Sigmoid colon (tissue), 6 donors: ENCODE measurements at regions not wholly inside any gene's neighbourhood (a gene's known extent, or its start where the extent isn't known, plus 50 kb on each side); places are given as distances from the start of the nearest gene placed in this dataset.

Source experiments
- DNase-seq: peaks from one replicate; pipeline ENCODE4 v3.0.0-alpha.2; 2019
- H3K27ac ChIP-seq, 4 donors: fragments of 200-600 bp; sonication (generic); one replicate each; pipeline ENCODE4 v1.5.1; 2016 to 2019; ENCODE audit warnings: mild to moderate bottlenecking in 1 of 4
- H3K27me3 ChIP-seq, 3 donors: fragments of 200-600 bp; sonication (generic); one replicate each; pipeline ENCODE4 v1.5.1; 2019; ENCODE audit warnings: mild to moderate bottlenecking in 1 of 3
- H3K36me3 ChIP-seq, 4 donors: fragments of 200-600 bp; sonication (generic); one replicate each; pipeline ENCODE4 v1.5.1; 2016 to 2019
- H3K4me1 ChIP-seq, 4 donors: fragments of 200-600 bp; sonication (generic); one replicate each; pipeline ENCODE4 v1.5.1; 2017 to 2019
- H3K4me3 ChIP-seq, 4 donors: fragments of 200-600 bp; sonication (generic); one replicate each; pipeline ENCODE4 v1.5.1; 2017 to 2019; ENCODE audit warnings: mild to moderate bottlenecking in 2 of 4, moderate library complexity in 1 of 4
- H3K9me3 ChIP-seq, 4 donors: fragments of 200-600 bp in 3 of 4; sonication (generic) in 3 of 4; one replicate each; pipeline versions ENCODE4 v1.5.1 to v1.6.1; 2013 to 2019
- CTCF ChIP-seq, 4 experiments: fragments of 450-650 bp in 3 of 4; fragments of 200-600 bp in 1 of 4; IDR thresholded peaks; one replicate each; pipeline ENCODE4 v1.5.1; 2016 to 2019; ENCODE audit warnings: antibody characterized with exemption in 4 of 4, mild to moderate bottlenecking in 3 of 4, moderate library complexity in 2 of 4
- EP300 ChIP-seq, 4 donors: sonication (generic); formaldehyde crosslinking; IDR thresholded peaks; one replicate each; pipeline ENCODE4 v1.6.1; 2017; ENCODE audit warnings: antibody characterized with exemption in 4 of 4
- POLR2A ChIP-seq, 2 donors: fragments of 450-650 bp; IDR thresholded peaks; one replicate each; pipeline ENCODE4 v1.6.1; 2016; ENCODE audit warnings: antibody characterized with exemption in 2 of 2, mild to moderate bottlenecking in 2 of 2, moderate library complexity in 2 of 2
- POLR2AphosphoS5 ChIP-seq, 4 donors: sonication (generic); formaldehyde crosslinking; IDR thresholded peaks; one replicate each; pipeline ENCODE4 v1.6.1; 2017; ENCODE audit warnings: antibody characterized with exemption in 4 of 4
- WGBS, 2 donors: extraction: QIAGEN DNeasy Blood & Tissue Kit; methylation state at CpG; one replicate each; pipeline ENCODE4 v1.1.7; 2013; 5-methylcytosine and 5-hydroxymethylcytosine counted together
- intact Hi-C: fragments of 100-400 bp; cut with DNase I; formaldehyde crosslinking; loops from one replicate; pipeline ENCODE4 v1.15.1; 2023
- donor health status: healthy with polysubstance abuse.
- donor health status: healthy.

DNA sequence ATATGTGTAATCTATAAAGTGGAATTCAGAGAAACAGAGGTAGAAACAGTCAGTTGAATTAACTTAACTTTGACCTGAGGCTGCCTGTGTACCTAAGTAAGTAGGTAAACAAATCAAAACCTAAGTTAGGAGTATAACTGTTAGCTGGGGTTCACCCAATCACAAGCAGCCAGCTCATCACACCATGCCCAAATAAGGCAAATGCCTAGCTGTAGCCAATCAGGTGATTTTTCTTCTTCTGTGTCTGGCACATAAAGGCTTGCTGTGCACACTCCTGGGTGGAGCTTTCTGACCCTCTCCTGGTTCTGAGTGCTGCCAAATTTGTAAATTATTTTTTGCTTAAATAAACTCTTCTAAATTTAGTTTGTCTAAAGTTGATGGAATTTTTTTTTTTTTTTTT lies 54.7 kb upstream of the TRIM39 start:
- Histone ChIP-seq H3K4me3 (no peak overlapping the region), H3K9me3 (no peaks in the 10 kb centered on the region), H3K4me1 (no peaks in the 10 kb centered on the region), H3K36me3 (no peaks in the 10 kb centered on the region), H3K27ac (no peak overlapping the region), H3K27me3 (no peaks in the 10 kb centered on the region)
- no peak for DNase-seq
- intact Hi-C loops = no loop called here
- TF ChIP-seq CTCF (IDR thresholded peaks at IDR 0.05) (no peak), POLR2A (IDR thresholded peaks at IDR 0.05) (no peak), POLR2AphosphoS5 (IDR thresholded peaks at IDR 0.05) (no peak), EP300 (IDR thresholded peaks at IDR 0.05) (no peak)

GRCh38 chr6:30267423-30267822 lies 54.2 kb upstream of the TRIM26 start:
- Histone ChIP-seq H3K27me3 (no peaks in the 10 kb centered on the region), H3K9me3 (no peaks in the 10 kb centered on the region), H3K4me1 (no peaks in the 10 kb centered on the region), H3K27ac (no peak overlapping the region), H3K36me3 (no peaks in the 10 kb centered on the region), H3K4me3 (no peak overlapping the region)
- WGBS, 2 donors = 78 to 88% methylated on average over 2 of the region's 2 CpGs
- intact Hi-C loops = no loop called here
- TF ChIP-seq POLR2AphosphoS5 (IDR thresholded peaks at IDR 0.05) = no peak
- TF ChIP-seq CTCF (IDR thresholded peaks at IDR 0.05) = no peak
- TF ChIP-seq POLR2A (IDR thresholded peaks at IDR 0.05) = no peak
- TF ChIP-seq EP300 (IDR thresholded peaks at IDR 0.05) = no peak
- no peak for DNase-seq

DNA sequence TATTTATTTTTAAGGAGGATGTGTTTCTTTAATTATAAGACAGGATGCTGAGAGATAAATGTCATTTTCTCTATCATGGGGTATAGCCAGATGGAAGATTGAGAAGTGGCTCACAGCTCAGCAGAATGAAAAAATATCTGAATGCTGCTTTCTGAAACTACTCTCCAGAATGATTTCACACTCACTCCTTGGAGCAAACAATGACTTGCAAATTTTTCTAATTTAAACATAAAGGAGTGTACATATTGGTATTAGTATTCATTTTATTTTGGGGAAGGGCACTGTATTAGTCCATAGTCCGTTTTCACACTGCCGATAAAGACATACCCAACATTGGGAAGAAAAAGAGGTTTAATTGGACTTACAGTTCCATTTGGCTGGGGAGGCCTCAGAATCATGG lies 52.4 kb upstream of the TRIM26 start:
- no peaks in the 10 kb centered on the region for H3K4me1 ChIP-seq
- DNase-seq = no peak
- intact Hi-C loops = no loop called here
- H3K27me3 ChIP-seq = no peaks in the 10 kb centered on the region
- no peak overlapping the region for H3K27ac ChIP-seq
- WGBS, 2 donors = 96 to 99% methylated on average over 2 of the region's 2 CpGs
- no peaks in the 10 kb centered on the region for H3K36me3 ChIP-seq
- no peak overlapping the region for H3K4me3 ChIP-seq
- TF ChIP-seq POLR2A (IDR thresholded peaks at IDR 0.05) (no peak), POLR2AphosphoS5 (IDR thresholded peaks at IDR 0.05) (no peak), CTCF (IDR thresholded peaks at IDR 0.05) (no peak), EP300 (IDR thresholded peaks at IDR 0.05) (no peak)
- no peaks in the 10 kb centered on the region for H3K9me3 ChIP-seq

DNA sequence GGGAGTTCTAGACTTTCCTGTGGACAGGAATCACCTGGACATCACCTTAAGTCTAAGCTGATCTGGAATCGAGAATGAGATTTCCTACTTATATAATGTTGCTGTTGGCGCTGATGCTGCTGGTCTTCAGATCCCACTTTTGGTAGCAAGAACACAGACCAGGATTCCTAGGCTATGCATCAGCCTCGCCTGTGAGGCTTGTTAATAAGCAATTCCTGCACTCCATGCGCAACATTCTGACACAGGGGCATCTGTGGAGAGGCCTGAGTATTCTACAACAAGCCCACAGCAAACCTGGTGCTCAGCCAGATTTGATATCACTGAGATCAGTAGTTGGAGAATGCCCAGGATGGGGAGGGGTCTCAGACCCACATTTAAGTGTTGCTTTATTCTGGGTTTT lies 52.0 kb upstream of the TRIM26 start:
- intact Hi-C loops = no loop called here
- TF ChIP-seq POLR2AphosphoS5 (IDR thresholded peaks at IDR 0.05) = no peak
- no peak for TF ChIP-seq EP300 (IDR thresholded peaks at IDR 0.05)
- TF ChIP-seq POLR2A (IDR thresholded peaks at IDR 0.05) = no peak
- 84 to 94% methylated on average over 4 of the region's 4 CpGs for WGBS, 2 donors

DNA sequence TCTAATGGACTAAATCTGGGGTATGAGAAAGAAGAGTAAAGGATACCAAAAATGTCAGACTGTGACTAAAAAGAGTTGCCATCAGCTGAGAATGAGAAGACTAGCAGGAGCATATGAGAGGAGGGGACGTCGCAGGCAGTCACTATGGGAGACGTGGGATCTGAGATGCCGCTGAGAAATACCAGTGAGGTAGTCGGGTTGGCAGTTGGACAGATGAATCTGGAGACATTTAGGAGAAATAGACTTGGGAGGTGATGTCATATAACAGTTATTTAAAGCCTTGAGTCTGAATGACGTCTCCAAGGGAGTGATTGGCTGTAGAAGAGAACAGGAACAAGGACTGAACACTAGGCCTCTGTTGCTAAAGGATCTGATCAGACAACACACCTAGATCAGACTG lies 51.5 kb upstream of the TRIM26 start:
- Histone ChIP-seq H3K27me3 (no peaks in the 10 kb centered on the region), H3K4me1 (peaks cover 0 to 7% (median 3%) of the 10 kb centered on the region in 4 donors), H3K36me3 (no peaks in the 10 kb centered on the region), H3K27ac (no peak overlapping the region), H3K4me3 (no peak overlapping the region), H3K9me3 (no peaks in the 10 kb centered on the region)
- 87 to 92% methylated on average over 6 of the region's 6 CpGs for WGBS, 2 donors
- TF ChIP-seq CTCF (IDR thresholded peaks at IDR 0.05) (no peak), POLR2AphosphoS5 (IDR thresholded peaks at IDR 0.05) (no peak), EP300 (IDR thresholded peaks at IDR 0.05) (no peak)
- no peak for DNase-seq
- intact Hi-C loops = loop anchor here (5.0 kb wide), 1 partner anchor 63 kb away; the partner anchor contains the start of gene TRIM39

More for the DNA sequence above, 52.0 kb upstream of the TRIM26 start:
- Histone ChIP-seq H3K27me3 (no peaks in the 10 kb centered on the region), H3K36me3 (no peaks in the 10 kb centered on the region), H3K9me3 (no peaks in the 10 kb centered on the region), H3K27ac (no peak overlapping the region), H3K4me3 (no peak overlapping the region), H3K4me1 (peaks cover 0 to 3% (median under 1%) of the 10 kb centered on the region in 4 donors)
- no peak for DNase-seq
